K562 (cell line): ENCODE measurements at regions not wholly inside any gene's neighbourhood (a gene's known extent, or its start where the extent isn't known, plus 50 kb on each side); places are given as distances from the start of the nearest gene placed in this dataset.

Experiments
- CBX5 ChIP-seq: IDR thresholded peaks from 2 replicates; pipeline ENCODE4 v1.6.1; 2014; ENCODE audit warnings: low read depth, borderline replicate concordance
- CHAMP1 ChIP-seq: fragments of 450-650 bp; IDR thresholded peaks from 2 replicates; pipeline ENCODE4 v1.6.1; 2016; ENCODE audit warnings: mild to moderate bottlenecking
- DMBX1 ChIP-seq: fragments of 250-450 bp; sonication (Bioruptor Pico); IDR thresholded peaks from 2 replicates; pipeline ENCODE4 v1.8.0; 2022; ENCODE audit warnings: inconsistent platforms, mild to moderate bottlenecking, moderate library complexity, borderline replicate concordance
- ERF ChIP-seq: fragments of 450-650 bp; formaldehyde crosslinking; IDR thresholded peaks from 2 replicates; pipeline ENCODE4 v1.4.0; 2020; ENCODE audit warnings: mild to moderate bottlenecking, mixed read lengths
- ETS2 ChIP-seq: IDR thresholded peaks from 2 replicates; pipeline ENCODE4 v1.6.1; 2016; ENCODE audit warnings: borderline replicate concordance, missing genetic modification characterization, mild to moderate bottlenecking, moderate library complexity, missing compliant biosample characterization; ENCODE audit not compliant: poor library complexity, severe bottlenecking
- HNRNPUL1 ChIP-seq: fragments of 200-400 bp; formaldehyde crosslinking; IDR thresholded peaks from 2 replicates; pipeline ENCODE4 v1.6.1; 2017; ENCODE audit warnings: low read length
- PRPF4 ChIP-seq: fragments of 200-400 bp; formaldehyde crosslinking; IDR thresholded peaks from one replicate; pipeline ENCODE4 v1.6.1; 2017; ENCODE audit warnings: low read length, low read depth, mild to moderate bottlenecking; ENCODE audit not compliant: insufficient read depth, poor library complexity, severe bottlenecking
- TSHZ1 ChIP-seq: fragments of 250-450 bp; sonication (Bioruptor Pico); IDR thresholded peaks from 2 replicates; pipeline ENCODE4 v1.4.0; 2020; ENCODE audit warnings: mild to moderate bottlenecking, moderate library complexity
- ZNF212 ChIP-seq: fragments of 450-650 bp; formaldehyde crosslinking; IDR thresholded peaks from 2 replicates; pipeline ENCODE4 v1.4.0; 2020; ENCODE audit warnings: mild to moderate bottlenecking
- ZNF586 ChIP-seq: fragments of 450-650 bp; formaldehyde crosslinking; conservative IDR thresholded peaks from 2 replicates; pipeline ENCODE4 v1.4.0; 2020; ENCODE audit warnings: mild to moderate bottlenecking, moderate library complexity

- no peak for TF ChIP-seq ZNF212 (CRISPR knock-in tag)
- TF ChIP-seq ETS2 (tag), result no peak
- no peak for TF ChIP-seq CBX5
- no peak for TF ChIP-seq ERF (CRISPR knock-in tag)
- TF ChIP-seq CHAMP1, result no peak
- TF ChIP-seq ZNF586 (CRISPR knock-in tag), result no peak
- TF ChIP-seq DMBX1 (CRISPR knock-in tag), result no peak
- no peak for TF ChIP-seq TSHZ1
- TF ChIP-seq HNRNPUL1, result no peak
- TF ChIP-seq PRPF4, result no peak
Observed at GRCh38 chr12:105641749-105642148, 311.3 kb downstream of the C12orf75 start (continued).
